Cardiac muscle cell (in vitro differentiated cells and primary cell): ENCODE measurements at regions not wholly inside any gene's neighbourhood (a gene's known extent, or its start where the extent isn't known, plus 50 kb on each side); places are given as distances from the start of the nearest gene placed in this dataset.
A peak's percentile ranks its signal among the peaks of the same experiment; 100 is the strongest.

Source experiments
- DNase-seq, 2 donors: peaks; one replicate each; pipeline versions ENCODE4 v3.0.0 to v3.0.0-alpha.2; 2010 to 2017; ENCODE audit warnings: low read depth in 1 of 2, low spot score in 1 of 2
- H3K27ac ChIP-seq: fragments of 200-600 bp; sonication (generic); 2 replicates; pipeline ENCODE4 v1.5.1; 2016
- H3K27me3 ChIP-seq: fragments of 200-600 bp; sonication (generic); 2 replicates; pipeline ENCODE4 v1.6.0; 2016; ENCODE audit warnings: control low read depth
- H3K36me3 ChIP-seq: fragments of 200-600 bp; sonication (generic); 2 replicates; pipeline ENCODE4 v1.5.1; 2016; ENCODE audit warnings: control low read depth
- H3K4me1 ChIP-seq: fragments of 200-600 bp; sonication (generic); 2 replicates; pipeline ENCODE4 v1.8.1; 2017; ENCODE audit warnings: low read depth, mild to moderate bottlenecking, mixed run types
- H3K4me3 ChIP-seq: fragments of 200-600 bp; sonication (generic); 2 replicates; pipeline ENCODE4 v1.5.1; 2016; ENCODE audit warnings: mild to moderate bottlenecking
- H3K9me3 ChIP-seq: fragments of 200-600 bp; sonication (generic); 2 replicates; pipeline ENCODE4 v1.5.1; 2017; ENCODE audit warnings: low read depth, mild to moderate bottlenecking, control low read depth
- CTCF ChIP-seq: IDR thresholded peaks from 2 replicates; pipeline ENCODE4 v1.5.1; 2012; ENCODE audit warnings: low read depth, mild to moderate bottlenecking, low read length

GRCh38 chr5:141781910-141782309, 96.3 kb downstream of the PCDH1 start:
- no peaks in the 10 kb centered on the region for H3K36me3 ChIP-seq
- H3K4me3 ChIP-seq: no peak overlapping the region

DNA sequence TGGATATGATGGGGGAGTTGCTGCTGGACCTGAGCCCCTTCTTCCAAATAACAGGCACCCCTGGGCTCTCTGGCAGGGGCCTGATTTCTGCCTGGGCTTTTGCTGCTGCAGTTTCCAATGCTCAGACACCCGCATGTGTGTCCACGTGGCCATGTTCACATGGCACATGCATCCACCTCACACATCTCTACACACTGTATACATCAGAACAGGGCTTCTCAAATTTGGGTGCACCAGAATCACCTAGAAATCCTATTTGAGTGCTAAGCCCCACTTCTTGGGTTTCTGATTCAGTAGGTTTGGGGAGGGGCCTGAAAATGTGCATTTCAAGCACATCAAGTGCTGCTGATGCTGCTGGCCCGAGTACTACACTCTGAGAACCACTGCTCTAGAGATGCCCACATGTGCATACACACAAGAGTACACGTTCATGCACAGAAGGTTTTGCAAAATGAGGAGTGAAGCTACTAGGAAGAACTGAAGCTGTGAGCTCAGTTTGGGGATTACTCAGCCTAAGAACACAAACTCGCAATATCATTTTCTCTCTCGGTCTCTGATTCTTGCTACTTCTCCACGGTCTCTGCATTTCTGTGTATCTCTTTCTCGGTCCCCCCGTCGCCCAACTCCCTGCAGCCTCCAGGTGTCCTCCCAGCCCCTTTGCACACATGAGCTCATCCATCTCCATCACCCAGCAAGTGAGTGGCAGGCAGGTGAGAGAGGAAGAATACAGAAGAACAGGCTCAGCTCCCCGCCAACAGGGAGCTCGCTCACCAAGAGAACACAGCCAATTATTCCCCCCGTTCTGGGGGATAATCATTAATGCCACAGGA, 97.0 kb downstream of the PCDH1 start:
- H3K27me3 ChIP-seq: no peaks in the 10 kb centered on the region
- no peak for DNase-seq
- no peaks in the 10 kb centered on the region for H3K4me1 ChIP-seq
- H3K27ac ChIP-seq: no peak overlapping the region
- no peak for TF ChIP-seq CTCF
- H3K36me3 ChIP-seq: no peaks in the 10 kb centered on the region
- H3K9me3 ChIP-seq: no peaks in the 10 kb centered on the region
- no peak overlapping the region for H3K4me3 ChIP-seq

More at GRCh38 chr5:141781910-141782309, 96.3 kb downstream of the PCDH1 start:
- no peak for TF ChIP-seq CTCF
- DNase-seq: no peak
- Histone ChIP-seq H3K27ac (no peak overlapping the region), H3K27me3 (no peaks in the 10 kb centered on the region), H3K9me3 (no peaks in the 10 kb centered on the region), H3K4me1 (no peaks in the 10 kb centered on the region)

DNA sequence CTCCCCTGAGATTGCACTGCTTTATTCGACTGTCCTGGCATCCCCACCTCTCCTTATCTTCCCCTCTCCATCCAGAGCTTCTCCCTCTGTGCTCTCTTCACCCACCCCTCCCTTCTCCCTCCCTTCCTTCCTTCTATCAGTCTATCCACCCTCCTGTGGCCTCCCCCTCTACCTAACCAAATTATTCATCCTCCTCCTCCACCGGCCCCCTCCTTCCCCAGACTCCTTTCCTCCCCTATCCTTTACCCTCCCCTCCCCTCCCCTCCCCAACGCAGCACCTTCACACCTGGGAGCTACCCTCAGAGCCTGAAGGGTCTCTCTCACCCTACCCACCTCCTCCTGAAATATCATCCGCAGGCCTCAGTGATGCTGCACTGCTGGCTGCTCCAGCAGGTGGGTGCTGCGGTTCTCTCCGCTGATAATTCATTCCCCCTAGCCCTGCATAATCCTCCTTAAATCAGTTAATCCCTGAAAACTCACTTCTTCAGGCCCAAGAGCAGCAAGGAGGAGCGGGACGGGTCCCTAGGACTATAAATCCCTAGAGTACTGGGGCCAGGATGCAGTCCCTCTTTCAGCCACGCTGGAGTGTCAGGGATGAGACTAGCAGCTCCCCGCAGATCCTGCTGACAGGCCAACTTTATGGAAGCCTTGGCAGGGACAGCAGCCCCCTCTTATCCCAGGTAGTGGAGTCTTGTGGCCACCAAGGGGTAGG, 97.8 kb downstream of the PCDH1 start:
- Histone ChIP-seq H3K4me3 (no peak overlapping the region), H3K36me3 (no peaks in the 10 kb centered on the region), H3K9me3 (no peaks in the 10 kb centered on the region), H3K4me1 (no peaks in the 10 kb centered on the region), H3K27me3 (no peaks in the 10 kb centered on the region), H3K27ac (no peak overlapping the region)
- no peak for TF ChIP-seq CTCF
- DNase-seq: no peak

GRCh38 chr5:141779503-141779973, 97.5 kb upstream of the ARAP3 start:
- DNase-seq: peak in 1 of 2 donors; percentile 30
- Histone ChIP-seq H3K27ac (no peak overlapping the region), H3K9me3 (no peaks in the 10 kb centered on the region), H3K4me1 (no peaks in the 10 kb centered on the region), H3K36me3 (no peaks in the 10 kb centered on the region), H3K4me3 (no peak overlapping the region), H3K27me3 (no peaks in the 10 kb centered on the region)
- TF ChIP-seq CTCF: no peak

DNA sequence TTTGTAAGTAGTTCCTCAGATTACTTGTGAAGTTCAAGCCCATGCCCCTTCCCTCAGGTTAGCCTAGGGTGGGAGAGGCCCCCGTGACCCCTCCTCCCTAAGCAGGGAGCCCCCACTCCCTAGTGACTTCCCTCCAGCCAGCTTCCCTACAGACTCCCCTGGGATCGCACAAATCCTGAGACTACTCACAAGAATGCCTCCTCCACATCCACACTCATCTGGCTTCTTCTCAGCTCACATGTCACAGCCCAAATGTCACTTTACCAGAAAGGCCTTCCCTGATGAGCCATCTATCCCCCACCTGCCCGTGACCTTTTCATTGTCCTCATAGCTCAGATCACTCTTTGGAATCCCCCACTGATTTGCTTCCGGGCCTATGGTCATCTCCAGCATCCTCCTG, 96.7 kb upstream of the ARAP3 start:
- Histone ChIP-seq H3K4me1 (no peaks in the 10 kb centered on the region), H3K9me3 (no peaks in the 10 kb centered on the region), H3K27ac (no peak overlapping the region), H3K4me3 (no peak overlapping the region), H3K36me3 (no peaks in the 10 kb centered on the region), H3K27me3 (no peaks in the 10 kb centered on the region)
- no peak for TF ChIP-seq CTCF
- DNase-seq: no peak
